ENCODE measurements at regions not wholly inside any gene's neighbourhood (a gene's known extent, or its start where the extent isn't known, plus 50 kb on each side); places are given as distances from the start of the nearest gene placed in this dataset.

GRCh38 chr16:55125818-55126385, 195.2 kb downstream of the IRX5 start:
- DNase-seq = no peak

GRCh38 chr16:55126456-55126855, 195.8 kb downstream of the IRX5 start:
- no peak for DNase-seq

GRCh38 chr16:55130456-55130855, 193.5 kb upstream of the IRX6 start:
- no peak for DNase-seq

- DNase-seq = no peak
Measured at GRCh38 chr16:55130911-55131310, 193.1 kb upstream of the IRX6 start.

- DNase-seq = no peak
Measured at GRCh38 chr16:55133654-55134053, 190.3 kb upstream of the IRX6 start.

- DNase-seq = no peak
Measured at GRCh38 chr16:55136356-55137150, 187.4 kb upstream of the IRX6 start.

GRCh38 chr16:55138298-55138697, 185.7 kb upstream of the IRX6 start:
- DNase-seq = no peak

- DNase-seq = no peak
Measured at GRCh38 chr16:55142405-55142804, 181.6 kb upstream of the IRX6 start.

- no peak for DNase-seq
Measured at GRCh38 chr16:55144651-55145050, 179.4 kb upstream of the IRX6 start.

GRCh38 chr16:55145771-55146603, 178.0 kb upstream of the IRX6 start:
- DNase-seq = no peak

GRCh38 chr16:55146966-55147365, 177.0 kb upstream of the IRX6 start:
- DNase-seq = no peak

- no peak for DNase-seq
Measured at GRCh38 chr16:55147396-55147795, 176.6 kb upstream of the IRX6 start.

GRCh38 chr16:55149622-55150021, 174.4 kb upstream of the IRX6 start:
- no peak for DNase-seq

GRCh38 chr16:55151561-55152305, 172.3 kb upstream of the IRX6 start:
- no peak for DNase-seq

GRCh38 chr16:55152875-55153390, 171.1 kb upstream of the IRX6 start:
- DNase-seq = no peak

- no peak for DNase-seq
Measured at GRCh38 chr16:55154262-55154661, 169.7 kb upstream of the IRX6 start.

- no peak for DNase-seq
Measured at GRCh38 chr16:55154956-55155355, 169.0 kb upstream of the IRX6 start.

- DNase-seq = no peak
Measured at GRCh38 chr16:55155815-55156214, 168.2 kb upstream of the IRX6 start.

- DNase-seq = no peak
Measured at GRCh38 chr16:55169780-55170179, 154.2 kb upstream of the IRX6 start.

- no peak for DNase-seq
Measured at GRCh38 chr16:55171241-55171640, 152.8 kb upstream of the IRX6 start.

- no peak for DNase-seq
Measured at GRCh38 chr16:55175389-55175788, 148.6 kb upstream of the IRX6 start.

- no peak for DNase-seq
Measured at GRCh38 chr16:55176901-55177300, 147.1 kb upstream of the IRX6 start.

- DNase-seq = no peak
Measured at GRCh38 chr16:55179411-55179810, 144.6 kb upstream of the IRX6 start.

Measured in NCI-H526 (cell line).